ENCODE measurements at regions not wholly inside any gene's neighbourhood (a gene's known extent, or its start where the extent isn't known, plus 50 kb on each side); places are given as distances from the start of the nearest gene placed in this dataset.

DNA sequence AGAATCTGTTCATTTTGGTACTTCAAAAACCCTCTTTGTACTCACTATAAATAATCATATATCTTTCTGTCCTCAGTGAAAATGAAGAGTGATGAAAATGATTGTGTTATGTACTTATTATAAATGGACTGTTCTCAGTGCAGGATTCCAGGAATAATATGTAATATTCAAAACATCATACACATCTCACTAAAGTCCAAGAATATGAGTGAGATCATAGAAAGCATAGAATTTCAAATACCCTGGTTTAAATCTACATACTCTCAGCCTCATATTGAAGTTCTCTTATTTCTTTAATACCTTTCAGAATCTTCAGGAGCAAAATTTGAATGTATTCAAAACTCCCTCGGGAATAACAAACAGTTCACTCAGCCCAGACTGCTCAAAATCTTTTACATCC is 868.0 kb downstream of the SLITRK6 start:
- TF ChIP-seq SIN3A (IDR thresholded peaks at IDR 0.05; ENCODE audit: borderline replicate concordance, insufficient read depth, low read length), result no peak
- no peak for TF ChIP-seq POLR2AphosphoS5 (IDR thresholded peaks at IDR 0.05; ENCODE audit: low read depth, low read length)
- TF ChIP-seq, protein P1, sequence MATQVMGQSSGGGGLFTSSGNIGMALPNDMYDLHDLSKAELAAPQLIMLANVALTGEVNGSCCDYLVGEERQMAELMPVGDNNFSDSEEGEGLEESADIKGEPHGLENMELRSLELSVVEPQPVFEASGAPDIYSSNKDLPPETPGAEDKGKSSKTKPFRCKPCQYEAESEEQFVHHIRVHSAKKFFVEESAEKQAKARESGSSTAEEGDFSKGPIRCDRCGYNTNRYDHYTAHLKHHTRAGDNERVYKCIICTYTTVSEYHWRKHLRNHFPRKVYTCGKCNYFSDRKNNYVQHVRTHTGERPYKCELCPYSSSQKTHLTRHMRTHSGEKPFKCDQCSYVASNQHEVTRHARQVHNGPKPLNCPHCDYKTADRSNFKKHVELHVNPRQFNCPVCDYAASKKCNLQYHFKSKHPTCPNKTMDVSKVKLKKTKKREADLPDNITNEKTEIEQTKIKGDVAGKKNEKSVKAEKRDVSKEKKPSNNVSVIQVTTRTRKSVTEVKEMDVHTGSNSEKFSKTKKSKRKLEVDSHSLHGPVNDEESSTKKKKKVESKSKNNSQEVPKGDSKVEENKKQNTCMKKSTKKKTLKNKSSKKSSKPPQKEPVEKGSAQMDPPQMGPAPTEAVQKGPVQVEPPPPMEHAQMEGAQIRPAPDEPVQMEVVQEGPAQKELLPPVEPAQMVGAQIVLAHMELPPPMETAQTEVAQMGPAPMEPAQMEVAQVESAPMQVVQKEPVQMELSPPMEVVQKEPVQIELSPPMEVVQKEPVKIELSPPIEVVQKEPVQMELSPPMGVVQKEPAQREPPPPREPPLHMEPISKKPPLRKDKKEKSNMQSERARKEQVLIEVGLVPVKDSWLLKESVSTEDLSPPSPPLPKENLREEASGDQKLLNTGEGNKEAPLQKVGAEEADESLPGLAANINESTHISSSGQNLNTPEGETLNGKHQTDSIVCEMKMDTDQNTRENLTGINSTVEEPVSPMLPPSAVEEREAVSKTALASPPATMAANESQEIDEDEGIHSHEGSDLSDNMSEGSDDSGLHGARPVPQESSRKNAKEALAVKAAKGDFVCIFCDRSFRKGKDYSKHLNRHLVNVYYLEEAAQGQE (IDR thresholded peaks at IDR 0.05; ENCODE audit: insufficient read depth in 1 of 2, low read depth in 2 of 2, low read length in 2 of 2), result no peak
- TF ChIP-seq TAF1 (IDR thresholded peaks at IDR 0.05; ENCODE audit: borderline replicate concordance, insufficient read depth, low read length), result no peak
- no peak for TF ChIP-seq FOXP2 (optimal IDR thresholded peaks at IDR 0.05; ENCODE audit: borderline replicate concordance, extremely low read depth, extremely low read length, insufficient read depth)

DNA sequence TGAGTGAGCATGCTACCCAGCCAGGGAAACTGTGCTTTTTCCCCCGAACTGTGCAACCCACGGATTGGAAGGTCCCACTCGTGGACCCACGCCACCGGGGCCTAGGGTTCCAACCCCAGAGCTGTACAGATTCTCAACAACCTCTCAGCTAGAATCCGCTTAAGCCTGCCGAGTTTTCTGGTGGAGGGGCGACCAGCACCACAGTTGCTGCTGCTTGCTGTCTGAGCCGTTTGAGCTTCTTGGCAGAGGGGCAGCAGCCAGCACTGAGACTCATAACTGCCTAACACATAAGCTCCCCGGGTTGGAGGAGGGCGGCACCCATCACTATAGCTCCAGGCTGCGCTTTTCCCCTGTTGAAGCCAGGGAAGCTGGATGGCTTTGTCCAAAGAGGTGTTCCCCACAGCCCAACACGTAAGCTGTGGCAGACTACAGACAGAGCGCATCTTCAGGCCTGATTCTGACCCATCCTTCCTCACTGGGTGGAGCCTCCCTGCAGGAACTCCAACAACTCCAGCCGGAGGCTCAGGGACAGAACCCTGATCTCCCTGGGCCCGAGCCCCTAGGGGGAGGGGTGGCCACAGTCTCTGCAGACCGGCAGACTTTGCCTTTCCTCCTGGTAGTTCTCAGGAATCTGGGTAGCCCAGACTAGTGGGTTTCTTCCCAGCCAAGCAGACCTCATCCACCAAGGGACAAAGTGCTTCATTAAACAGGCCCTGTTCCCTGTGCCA is 871.6 kb downstream of the SLITRK6 start:
- no peak for TF ChIP-seq POLR2AphosphoS5 (IDR thresholded peaks at IDR 0.05; ENCODE audit: low read depth, low read length)
- TF ChIP-seq SIN3A (IDR thresholded peaks at IDR 0.05; ENCODE audit: borderline replicate concordance, insufficient read depth, low read length), result no peak
- no peak for TF ChIP-seq FOXP2 (optimal IDR thresholded peaks at IDR 0.05; ENCODE audit: borderline replicate concordance, extremely low read depth, extremely low read length, insufficient read depth)
- TF ChIP-seq TAF1 (IDR thresholded peaks at IDR 0.05; ENCODE audit: borderline replicate concordance, insufficient read depth, low read length), result no peak
- TF ChIP-seq, protein P1 (IDR thresholded peaks at IDR 0.05; ENCODE audit: insufficient read depth in 1 of 2, low read depth in 2 of 2, low read length in 2 of 2), result no peak

GRCh38 chr13:84925443-84925842 is 873.8 kb downstream of the SLITRK6 start:
- TF ChIP-seq, protein P1 (IDR thresholded peaks at IDR 0.05; ENCODE audit: insufficient read depth in 1 of 2, low read depth in 2 of 2, low read length in 2 of 2), result no peak
- TF ChIP-seq POLR2AphosphoS5 (IDR thresholded peaks at IDR 0.05; ENCODE audit: low read depth, low read length) (no peak), SIN3A (IDR thresholded peaks at IDR 0.05; ENCODE audit: borderline replicate concordance, insufficient read depth, low read length) (no peak), TAF1 (IDR thresholded peaks at IDR 0.05; ENCODE audit: borderline replicate concordance, insufficient read depth, low read length) (no peak), FOXP2 (optimal IDR thresholded peaks at IDR 0.05; ENCODE audit: borderline replicate concordance, extremely low read depth, extremely low read length, insufficient read depth) (no peak)

DNA sequence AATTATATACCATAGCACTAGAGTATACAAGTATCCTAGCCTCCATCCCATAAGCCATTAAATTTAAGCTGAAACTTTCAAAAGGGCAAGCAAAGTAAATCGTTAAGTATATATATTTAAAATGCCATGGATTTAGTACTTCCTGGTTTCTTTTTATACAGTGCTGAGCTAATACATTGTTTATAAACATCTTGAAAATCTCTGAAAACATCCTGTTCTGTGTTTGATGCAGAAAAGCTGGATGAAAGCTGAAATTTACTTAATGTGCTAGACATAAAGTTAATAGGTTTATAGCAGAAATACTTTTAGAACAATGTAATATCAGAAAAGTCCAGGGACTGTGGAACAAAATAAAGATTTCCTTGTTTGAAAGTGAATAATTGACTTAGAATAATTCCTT is 875.4 kb downstream of the SLITRK6 start:
- TF ChIP-seq TAF1 (IDR thresholded peaks at IDR 0.05; ENCODE audit: borderline replicate concordance, insufficient read depth, low read length) (no peak), FOXP2 (optimal IDR thresholded peaks at IDR 0.05; ENCODE audit: borderline replicate concordance, extremely low read depth, extremely low read length, insufficient read depth) (no peak), POLR2AphosphoS5 (IDR thresholded peaks at IDR 0.05; ENCODE audit: low read depth, low read length) (no peak)

GRCh38 chr13:84917252-84917878 is 881.9 kb downstream of the SLITRK6 start:
- TF ChIP-seq FOXP2 (optimal IDR thresholded peaks at IDR 0.05; ENCODE audit: borderline replicate concordance, extremely low read depth, extremely low read length, insufficient read depth), result no peak
- no peak for TF ChIP-seq TAF1 (IDR thresholded peaks at IDR 0.05; ENCODE audit: borderline replicate concordance, insufficient read depth, low read length)
- no peak for TF ChIP-seq POLR2AphosphoS5 (IDR thresholded peaks at IDR 0.05; ENCODE audit: low read depth, low read length)
- TF ChIP-seq, protein P1 (IDR thresholded peaks at IDR 0.05; ENCODE audit: insufficient read depth in 1 of 2, low read depth in 2 of 2, low read length in 2 of 2), result no peak
- no peak for TF ChIP-seq SIN3A (IDR thresholded peaks at IDR 0.05; ENCODE audit: borderline replicate concordance, insufficient read depth, low read length)
